Adipocyte (in vitro differentiated cells): ENCODE measurements at regions not wholly inside any gene's neighbourhood (a gene's known extent, or its start where the extent isn't known, plus 50 kb on each side); places are given as distances from the start of the nearest gene placed in this dataset.

Experiments used
- DNase-seq: peaks from one replicate; pipeline ENCODE4 v3.0.0-alpha.2; 2015; ENCODE audit warnings: low read depth
- H3K27me3 ChIP-seq: replicated peaks from 2 replicates; pipeline ENCODE4 v1.7.0; 2013; ENCODE audit warnings: mild to moderate bottlenecking, low read length, moderate library complexity; ENCODE audit not compliant: control insufficient read depth, insufficient read depth
- H3K36me3 ChIP-seq: 2 replicates; pipeline ENCODE4 v1.7.0; 2013; ENCODE audit warnings: low read length, mild to moderate bottlenecking, moderate library complexity; ENCODE audit not compliant: control insufficient read depth, insufficient read depth, severe bottlenecking
- H3K4me1 ChIP-seq: 2 replicates; pipeline ENCODE4 v1.7.0; 2013; ENCODE audit warnings: mild to moderate bottlenecking, low read length, moderate library complexity; ENCODE audit not compliant: control insufficient read depth, insufficient read depth
- H3K4me3 ChIP-seq: 2 replicates; pipeline ENCODE4 v1.7.0; 2013; ENCODE audit warnings: mild to moderate bottlenecking, low read length, moderate library complexity
- H3K9ac ChIP-seq: 2 replicates; pipeline ENCODE4 v1.7.0; 2013; ENCODE audit warnings: mild to moderate bottlenecking, low read length, moderate library complexity
- H3K9me3 ChIP-seq: 2 replicates; pipeline ENCODE4 v1.7.0; 2013; ENCODE audit warnings: mild to moderate bottlenecking, low read length, moderate library complexity; ENCODE audit not compliant: control insufficient read depth

GRCh38 chr13:84491952-84492351, 609.7 kb upstream of the SLITRK1 start:
- Histone ChIP-seq H3K9me3 (no peaks in the 10 kb centered on the region), H3K9ac (no peak overlapping the region), H3K4me3 (no peak overlapping the region), H3K4me1 (no peaks in the 10 kb centered on the region), H3K36me3 (no peaks in the 10 kb centered on the region), H3K27me3 (no peaks in the 10 kb centered on the region)
- DNase-seq, result no peak

- no peak for DNase-seq
- H3K27me3 ChIP-seq, result no peaks in the 10 kb centered on the region
These were observed 605.5 kb upstream of the SLITRK1 start for GRCh38 chr13:84487752-84488151.

GRCh38 chr13:84481958-84482357, 599.7 kb upstream of the SLITRK1 start:
- no peak overlapping the region for H3K9ac ChIP-seq
- no peak overlapping the region for H3K4me3 ChIP-seq
- no peaks in the 10 kb centered on the region for H3K27me3 ChIP-seq
- H3K4me1 ChIP-seq, result peaks cover 15% of the 10 kb centered on the region
- no peaks in the 10 kb centered on the region for H3K9me3 ChIP-seq
- no peaks in the 10 kb centered on the region for H3K36me3 ChIP-seq
- peak; percentile 81 for DNase-seq

More at GRCh38 chr13:84487752-84488151, 605.5 kb upstream of the SLITRK1 start:
- Histone ChIP-seq H3K36me3 (no peaks in the 10 kb centered on the region), H3K9me3 (no peaks in the 10 kb centered on the region), H3K4me1 (no peaks in the 10 kb centered on the region), H3K9ac (no peak overlapping the region), H3K4me3 (no peak overlapping the region)

GRCh38 chr13:84479656-84480055, 597.4 kb upstream of the SLITRK1 start:
- no peaks in the 10 kb centered on the region for H3K27me3 ChIP-seq
- H3K9ac ChIP-seq, result no peak overlapping the region
- DNase-seq, result peak; percentile 30
- H3K36me3 ChIP-seq, result no peaks in the 10 kb centered on the region
- H3K4me3 ChIP-seq, result no peak overlapping the region
- H3K9me3 ChIP-seq, result peaks cover 6% of the 10 kb centered on the region
- H3K4me1 ChIP-seq, result peaks cover 15% of the 10 kb centered on the region

GRCh38 chr13:84470528-84470927, 588.3 kb upstream of the SLITRK1 start:
- no peak overlapping the region for H3K9ac ChIP-seq
- peaks cover 6% of the 10 kb centered on the region for H3K9me3 ChIP-seq
- H3K27me3 ChIP-seq, result no peaks in the 10 kb centered on the region
- no peak overlapping the region for H3K4me3 ChIP-seq
- no peaks in the 10 kb centered on the region for H3K4me1 ChIP-seq
- no peaks in the 10 kb centered on the region for H3K36me3 ChIP-seq
- no peak for DNase-seq

- no peak for DNase-seq
- H3K36me3 ChIP-seq, result no peaks in the 10 kb centered on the region
- H3K9ac ChIP-seq, result no peak overlapping the region
- no peak overlapping the region for H3K4me3 ChIP-seq
- no peaks in the 10 kb centered on the region for H3K9me3 ChIP-seq
- no peaks in the 10 kb centered on the region for H3K27me3 ChIP-seq
- no peaks in the 10 kb centered on the region for H3K4me1 ChIP-seq
These were observed 584.2 kb upstream of the SLITRK1 start for GRCh38 chr13:84466461-84466860.

GRCh38 chr13:84460989-84461388, 578.7 kb upstream of the SLITRK1 start:
- no peak overlapping the region for H3K4me3 ChIP-seq
- H3K9ac ChIP-seq, result no peak overlapping the region
- no peaks in the 10 kb centered on the region for H3K36me3 ChIP-seq
- no peaks in the 10 kb centered on the region for H3K9me3 ChIP-seq
- H3K27me3 ChIP-seq, result no peaks in the 10 kb centered on the region
- DNase-seq, result no peak
- no peaks in the 10 kb centered on the region for H3K4me1 ChIP-seq

GRCh38 chr13:84455143-84455905, 573.0 kb upstream of the SLITRK1 start:
- DNase-seq, result no peak
- Histone ChIP-seq H3K27me3 (no peaks in the 10 kb centered on the region), H3K36me3 (no peaks in the 10 kb centered on the region), H3K9me3 (peaks cover 6% of the 10 kb centered on the region), H3K4me1 (no peaks in the 10 kb centered on the region), H3K4me3 (no peak overlapping the region), H3K9ac (no peak overlapping the region)

GRCh38 chr13:84447640-84447978, 565.3 kb upstream of the SLITRK1 start:
- Histone ChIP-seq H3K9ac (no peak overlapping the region), H3K27me3 (no peaks in the 10 kb centered on the region), H3K4me3 (no peak overlapping the region), H3K9me3 (no peaks in the 10 kb centered on the region), H3K36me3 (no peaks in the 10 kb centered on the region), H3K4me1 (peaks cover 3% of the 10 kb centered on the region)
- DNase-seq, result no peak

- H3K9ac ChIP-seq, result no peak overlapping the region
- peak; percentile 39 for DNase-seq
- no peaks in the 10 kb centered on the region for H3K27me3 ChIP-seq
- H3K36me3 ChIP-seq, result no peaks in the 10 kb centered on the region
- peak overlapping the region; percentile 4 for H3K4me3 ChIP-seq
- H3K4me1 ChIP-seq, result peaks cover 3% of the 10 kb centered on the region
- H3K9me3 ChIP-seq, result no peaks in the 10 kb centered on the region
These were observed 564.8 kb upstream of the SLITRK1 start for GRCh38 chr13:84446972-84447639.

- H3K4me3 ChIP-seq, result no peak overlapping the region
- H3K9ac ChIP-seq, result no peak overlapping the region
- DNase-seq, result peak; percentile 32
- peaks cover 3% of the 10 kb centered on the region for H3K4me1 ChIP-seq
- no peaks in the 10 kb centered on the region for H3K9me3 ChIP-seq
- H3K27me3 ChIP-seq, result no peaks in the 10 kb centered on the region
- H3K36me3 ChIP-seq, result no peaks in the 10 kb centered on the region
These were observed 563.5 kb upstream of the SLITRK1 start for GRCh38 chr13:84445776-84446175.
